Osteoblast (primary cell): ENCODE measurements at regions not wholly inside any gene's neighbourhood (a gene's known extent, or its start where the extent isn't known, plus 50 kb on each side); places are given as distances from the start of the nearest gene placed in this dataset.

Source experiments
- DNase-seq: peaks from one replicate; pipeline ENCODE4 v3.0.0; 2011; ENCODE audit warnings: low spot score, mixed read lengths; ENCODE audit not compliant: insufficient read length; ENCODE audit errors: missing footprints
- H2AFZ ChIP-seq: 2 replicates; pipeline ENCODE4 v1.6.0; 2011; ENCODE audit warnings: mild to moderate bottlenecking, low read length
- H3K27ac ChIP-seq: 2 replicates; pipeline ENCODE4 v1.5.1; 2011; ENCODE audit warnings: mild to moderate bottlenecking, low read depth, low read length, moderate library complexity
- H3K27me3 ChIP-seq: 2 replicates; pipeline ENCODE4 v1.6.0; 2012; ENCODE audit warnings: mild to moderate bottlenecking, control low read depth, inconsistent platforms, low read length, moderate library complexity; ENCODE audit not compliant: insufficient read depth
- H3K36me3 ChIP-seq: 2 replicates; pipeline ENCODE4 v1.5.1; 2011; ENCODE audit warnings: mild to moderate bottlenecking, low read length, control low read depth, moderate library complexity; ENCODE audit not compliant: insufficient read depth
- H3K4me1 ChIP-seq: 2 replicates; pipeline ENCODE4 v1.5.1; 2011; ENCODE audit warnings: mild to moderate bottlenecking, low read length, control low read depth, moderate library complexity; ENCODE audit not compliant: insufficient read depth
- H3K4me2 ChIP-seq: 2 replicates; pipeline ENCODE4 v1.6.0; 2011; ENCODE audit warnings: mild to moderate bottlenecking, low read length; ENCODE audit not compliant: insufficient read depth
- H3K4me3 ChIP-seq: fragments of 200-600 bp; sonication (generic); 3 replicates; pipeline ENCODE4 v1.5.1; 2012; ENCODE audit warnings: mild to moderate bottlenecking, low read length, inconsistent platforms; ENCODE audit not compliant: insufficient read depth
- H3K79me2 ChIP-seq: 2 replicates; pipeline ENCODE4 v1.6.0; 2012; ENCODE audit warnings: mild to moderate bottlenecking, low read length, control low read depth, inconsistent platforms; ENCODE audit not compliant: insufficient read depth
- H3K9me3 ChIP-seq: 2 replicates; pipeline ENCODE4 v1.5.1; 2011; ENCODE audit warnings: low read depth, low read length, control low read depth
- H4K20me1 ChIP-seq: 2 replicates; pipeline ENCODE4 v1.6.0; 2012; ENCODE audit warnings: mild to moderate bottlenecking, low read length, control low read depth; ENCODE audit not compliant: insufficient read depth
- TF ChIP-seq, protein P1 (sequence below): IDR thresholded peaks from 2 replicates; pipeline ENCODE4 v1.5.1; 2011; ENCODE audit warnings: mild to moderate bottlenecking, low read depth, low read length, moderate library complexity; ENCODE audit errors: extremely low read depth

DNA sequence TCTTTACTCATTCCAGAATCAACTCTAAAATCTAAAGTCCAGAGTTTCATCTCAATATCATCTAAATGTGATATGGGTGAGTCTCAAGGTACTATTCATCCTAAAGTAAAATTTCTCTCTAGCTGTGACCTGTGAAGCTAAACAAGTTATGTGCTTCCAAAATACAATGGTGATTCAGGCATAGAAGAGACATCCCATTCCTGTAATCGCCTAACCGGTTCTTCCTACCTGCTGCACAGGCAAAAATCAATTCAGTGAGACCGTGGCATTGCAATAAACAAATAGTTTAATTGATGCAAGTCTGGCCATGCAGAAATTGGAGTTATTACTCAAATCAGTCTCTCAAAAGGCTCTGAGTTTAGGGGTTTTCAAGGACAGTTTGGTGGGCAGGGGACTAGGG lies 232.8 kb downstream of the UBE3D start:
- Histone ChIP-seq H3K36me3 (no peaks in the 10 kb centered on the region), H3K4me2 (no peak overlapping the region), H3K27me3 (peaks cover 7% of the 10 kb centered on the region), H3K27ac (no peak overlapping the region), H3K79me2 (no peaks in the 10 kb centered on the region), H2AFZ (no peak overlapping the region), H3K9me3 (no peaks in the 10 kb centered on the region), H3K4me1 (no peaks in the 10 kb centered on the region), H4K20me1 (no peaks in the 10 kb centered on the region), H3K4me3 (no peak overlapping the region)
- no peak for DNase-seq
- TF ChIP-seq, protein P1, sequence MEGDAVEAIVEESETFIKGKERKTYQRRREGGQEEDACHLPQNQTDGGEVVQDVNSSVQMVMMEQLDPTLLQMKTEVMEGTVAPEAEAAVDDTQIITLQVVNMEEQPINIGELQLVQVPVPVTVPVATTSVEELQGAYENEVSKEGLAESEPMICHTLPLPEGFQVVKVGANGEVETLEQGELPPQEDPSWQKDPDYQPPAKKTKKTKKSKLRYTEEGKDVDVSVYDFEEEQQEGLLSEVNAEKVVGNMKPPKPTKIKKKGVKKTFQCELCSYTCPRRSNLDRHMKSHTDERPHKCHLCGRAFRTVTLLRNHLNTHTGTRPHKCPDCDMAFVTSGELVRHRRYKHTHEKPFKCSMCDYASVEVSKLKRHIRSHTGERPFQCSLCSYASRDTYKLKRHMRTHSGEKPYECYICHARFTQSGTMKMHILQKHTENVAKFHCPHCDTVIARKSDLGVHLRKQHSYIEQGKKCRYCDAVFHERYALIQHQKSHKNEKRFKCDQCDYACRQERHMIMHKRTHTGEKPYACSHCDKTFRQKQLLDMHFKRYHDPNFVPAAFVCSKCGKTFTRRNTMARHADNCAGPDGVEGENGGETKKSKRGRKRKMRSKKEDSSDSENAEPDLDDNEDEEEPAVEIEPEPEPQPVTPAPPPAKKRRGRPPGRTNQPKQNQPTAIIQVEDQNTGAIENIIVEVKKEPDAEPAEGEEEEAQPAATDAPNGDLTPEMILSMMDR = no peak

DNA sequence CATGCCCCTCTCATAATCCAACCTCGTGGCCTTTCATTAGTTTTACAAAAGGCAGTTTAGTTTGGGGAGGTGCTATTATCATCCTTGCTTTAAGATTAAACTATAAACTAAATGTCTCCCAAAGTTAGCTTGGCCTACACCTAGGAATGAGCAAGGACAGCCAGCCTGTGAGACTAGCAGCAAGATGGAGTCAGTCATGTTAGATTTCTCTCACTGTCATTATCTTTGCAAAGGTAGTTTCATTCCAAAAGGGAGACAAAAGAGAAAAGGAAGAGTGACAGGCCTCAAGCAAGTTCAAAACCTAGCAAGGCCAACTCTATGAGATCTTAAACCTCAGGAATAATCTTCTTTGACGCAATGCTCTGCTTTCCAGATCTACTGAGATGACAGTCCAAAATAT lies 232.2 kb downstream of the UBE3D start:
- peaks cover 7% of the 10 kb centered on the region for H3K27me3 ChIP-seq
- H3K4me3 ChIP-seq = no peak overlapping the region
- H3K27ac ChIP-seq = no peak overlapping the region

DNA sequence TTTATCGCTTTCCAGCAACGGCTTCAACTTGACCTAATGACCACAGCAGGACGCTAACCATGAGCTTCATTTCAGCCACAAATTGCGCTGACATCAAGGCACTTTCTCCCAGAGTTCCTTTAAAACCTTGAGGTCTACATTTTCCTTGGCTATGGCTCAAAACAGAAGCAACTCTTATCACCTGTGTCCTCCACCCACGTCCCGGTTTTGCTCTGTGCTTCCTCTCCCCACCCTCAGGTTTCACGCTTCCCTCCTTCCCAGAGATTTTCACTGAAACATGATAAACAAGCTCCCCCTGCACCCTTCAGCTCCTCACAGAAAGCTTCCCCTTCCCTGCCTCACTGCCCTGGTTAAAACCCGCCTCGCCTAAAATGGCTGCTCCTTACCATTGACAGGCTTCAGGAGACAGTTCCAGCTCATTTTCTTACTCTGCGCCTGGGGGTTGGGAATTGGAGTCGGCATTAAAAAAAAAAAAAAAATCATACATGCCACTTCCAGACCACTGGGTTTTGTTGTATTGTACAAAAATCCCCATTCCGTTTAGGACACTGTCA lies 229.5 kb downstream of the UBE3D start:
- Histone ChIP-seq H2AFZ (no peak overlapping the region), H3K79me2 (no peaks in the 10 kb centered on the region), H3K9me3 (no peaks in the 10 kb centered on the region), H3K4me1 (no peaks in the 10 kb centered on the region), H3K4me2 (no peak overlapping the region), H4K20me1 (no peaks in the 10 kb centered on the region), H3K27me3 (peaks cover 7% of the 10 kb centered on the region), H3K36me3 (no peaks in the 10 kb centered on the region), H3K4me3 (no peak overlapping the region), H3K27ac (no peak overlapping the region)
- TF ChIP-seq, protein P1 = no peak
- DNase-seq = peak; percentile 3

More for the DNA sequence above, 232.2 kb downstream of the UBE3D start:
- H3K4me1 ChIP-seq = no peaks in the 10 kb centered on the region
- H4K20me1 ChIP-seq = no peaks in the 10 kb centered on the region
- DNase-seq = no peak
- H3K79me2 ChIP-seq = no peaks in the 10 kb centered on the region
- no peaks in the 10 kb centered on the region for H3K9me3 ChIP-seq
- no peak overlapping the region for H2AFZ ChIP-seq
- no peaks in the 10 kb centered on the region for H3K36me3 ChIP-seq
- TF ChIP-seq, protein P1 = no peak
- no peak overlapping the region for H3K4me2 ChIP-seq

DNA sequence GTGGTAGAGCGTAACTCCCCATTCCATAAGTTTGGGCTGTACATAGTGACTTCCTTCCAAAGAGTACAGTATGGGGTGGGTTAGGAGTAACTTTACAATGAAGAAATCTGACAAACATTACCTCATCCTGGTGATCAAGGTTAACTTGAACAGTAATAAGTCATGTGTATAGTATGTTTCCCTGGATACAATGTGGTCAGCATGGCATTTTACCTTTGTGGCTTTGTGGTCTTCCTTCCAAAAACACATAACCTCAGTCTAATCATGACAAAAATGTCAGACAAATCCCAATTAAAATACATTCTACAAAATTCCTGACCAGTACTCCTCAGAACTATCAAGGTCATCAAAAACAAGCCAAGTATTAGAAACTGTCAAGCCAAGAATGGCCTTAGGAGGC lies 225.1 kb downstream of the UBE3D start:
- no peak overlapping the region for H3K27ac ChIP-seq

More for the DNA sequence above, 225.1 kb downstream of the UBE3D start:
- DNase-seq = no peak
- no peaks in the 10 kb centered on the region for H4K20me1 ChIP-seq
- TF ChIP-seq, protein P1 = no peak
- no peak overlapping the region for H3K4me3 ChIP-seq
- no peaks in the 10 kb centered on the region for H3K27me3 ChIP-seq
- H3K36me3 ChIP-seq = no peaks in the 10 kb centered on the region
- H2AFZ ChIP-seq = no peak overlapping the region
- H3K4me1 ChIP-seq = peaks cover 24% of the 10 kb centered on the region
- no peak overlapping the region for H3K4me2 ChIP-seq
- no peaks in the 10 kb centered on the region for H3K9me3 ChIP-seq
- no peaks in the 10 kb centered on the region for H3K79me2 ChIP-seq
